Cardiac muscle cell (in vitro differentiated cells and primary cell): ENCODE measurements at regions not wholly inside any gene's neighbourhood (a gene's known extent, or its start where the extent isn't known, plus 50 kb on each side); places are given as distances from the start of the nearest gene placed in this dataset.

Experiments
- DNase-seq, 2 donors: peaks; one replicate each; pipeline versions ENCODE4 v3.0.0 to v3.0.0-alpha.2; 2010 to 2017; ENCODE audit warnings: low read depth in 1 of 2, low spot score in 1 of 2
- H3K27ac ChIP-seq: fragments of 200-600 bp; sonication (generic); 2 replicates; pipeline ENCODE4 v1.5.1; 2016
- H3K27me3 ChIP-seq: fragments of 200-600 bp; sonication (generic); 2 replicates; pipeline ENCODE4 v1.6.0; 2016; ENCODE audit warnings: control low read depth
- H3K36me3 ChIP-seq: fragments of 200-600 bp; sonication (generic); 2 replicates; pipeline ENCODE4 v1.5.1; 2016; ENCODE audit warnings: control low read depth
- H3K4me1 ChIP-seq: fragments of 200-600 bp; sonication (generic); 2 replicates; pipeline ENCODE4 v1.8.1; 2017; ENCODE audit warnings: low read depth, mild to moderate bottlenecking, mixed run types
- H3K4me3 ChIP-seq: fragments of 200-600 bp; sonication (generic); 2 replicates; pipeline ENCODE4 v1.5.1; 2016; ENCODE audit warnings: mild to moderate bottlenecking
- H3K9me3 ChIP-seq: fragments of 200-600 bp; sonication (generic); 2 replicates; pipeline ENCODE4 v1.5.1; 2017; ENCODE audit warnings: low read depth, mild to moderate bottlenecking, control low read depth
- TF ChIP-seq, protein P1 (sequence below): IDR thresholded peaks from 2 replicates; pipeline ENCODE4 v1.5.1; 2012; ENCODE audit warnings: low read depth, mild to moderate bottlenecking, low read length

DNA sequence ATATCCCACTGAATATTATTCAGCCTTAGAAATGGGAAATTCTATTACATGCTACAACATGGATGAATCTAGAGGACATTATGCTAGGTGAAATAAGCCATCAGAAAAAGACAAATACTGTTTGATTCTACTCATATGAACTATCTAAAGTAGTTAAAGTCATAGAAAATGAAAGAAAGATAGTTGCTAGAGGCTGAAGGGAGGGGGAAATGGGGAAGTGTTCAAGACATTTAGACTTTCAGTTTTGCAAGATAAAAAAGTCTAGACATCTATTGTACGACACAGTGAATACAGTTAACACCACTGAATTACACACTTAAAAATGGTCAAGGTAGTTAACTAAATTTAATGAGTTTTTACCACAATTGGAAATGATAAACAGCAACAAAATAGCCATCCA, 835.9 kb upstream of the CHAC2 start:
- Histone ChIP-seq H3K27me3 (no peaks in the 10 kb centered on the region), H3K4me3 (no peak overlapping the region), H3K36me3 (no peaks in the 10 kb centered on the region), H3K27ac (no peak overlapping the region), H3K9me3 (no peaks in the 10 kb centered on the region), H3K4me1 (no peaks in the 10 kb centered on the region)
- TF ChIP-seq, protein P1, sequence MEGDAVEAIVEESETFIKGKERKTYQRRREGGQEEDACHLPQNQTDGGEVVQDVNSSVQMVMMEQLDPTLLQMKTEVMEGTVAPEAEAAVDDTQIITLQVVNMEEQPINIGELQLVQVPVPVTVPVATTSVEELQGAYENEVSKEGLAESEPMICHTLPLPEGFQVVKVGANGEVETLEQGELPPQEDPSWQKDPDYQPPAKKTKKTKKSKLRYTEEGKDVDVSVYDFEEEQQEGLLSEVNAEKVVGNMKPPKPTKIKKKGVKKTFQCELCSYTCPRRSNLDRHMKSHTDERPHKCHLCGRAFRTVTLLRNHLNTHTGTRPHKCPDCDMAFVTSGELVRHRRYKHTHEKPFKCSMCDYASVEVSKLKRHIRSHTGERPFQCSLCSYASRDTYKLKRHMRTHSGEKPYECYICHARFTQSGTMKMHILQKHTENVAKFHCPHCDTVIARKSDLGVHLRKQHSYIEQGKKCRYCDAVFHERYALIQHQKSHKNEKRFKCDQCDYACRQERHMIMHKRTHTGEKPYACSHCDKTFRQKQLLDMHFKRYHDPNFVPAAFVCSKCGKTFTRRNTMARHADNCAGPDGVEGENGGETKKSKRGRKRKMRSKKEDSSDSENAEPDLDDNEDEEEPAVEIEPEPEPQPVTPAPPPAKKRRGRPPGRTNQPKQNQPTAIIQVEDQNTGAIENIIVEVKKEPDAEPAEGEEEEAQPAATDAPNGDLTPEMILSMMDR, result no peak
- no peak for DNase-seq

DNA sequence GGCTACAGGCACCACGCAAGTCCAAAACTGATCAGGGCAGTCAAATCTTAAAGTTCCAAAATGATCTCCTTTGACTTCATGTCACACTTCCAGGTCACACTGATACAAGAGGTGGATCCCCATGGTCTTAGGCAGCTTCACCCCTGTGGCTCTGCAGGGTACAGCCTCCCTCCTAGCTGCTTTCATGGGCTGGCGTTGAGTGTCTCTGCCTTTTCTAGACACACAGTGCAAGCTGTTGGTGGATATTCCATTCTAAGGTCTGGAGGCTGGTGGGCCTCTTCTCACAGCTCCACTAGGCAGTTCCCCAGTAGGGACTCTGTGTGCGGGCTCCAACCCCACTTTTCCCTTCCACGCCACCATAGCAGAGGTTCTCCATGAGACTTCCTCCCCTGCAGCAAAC, 838.2 kb upstream of the CHAC2 start:
- Histone ChIP-seq H3K4me3 (no peak overlapping the region), H3K4me1 (no peaks in the 10 kb centered on the region)
- DNase-seq, result no peak

DNA sequence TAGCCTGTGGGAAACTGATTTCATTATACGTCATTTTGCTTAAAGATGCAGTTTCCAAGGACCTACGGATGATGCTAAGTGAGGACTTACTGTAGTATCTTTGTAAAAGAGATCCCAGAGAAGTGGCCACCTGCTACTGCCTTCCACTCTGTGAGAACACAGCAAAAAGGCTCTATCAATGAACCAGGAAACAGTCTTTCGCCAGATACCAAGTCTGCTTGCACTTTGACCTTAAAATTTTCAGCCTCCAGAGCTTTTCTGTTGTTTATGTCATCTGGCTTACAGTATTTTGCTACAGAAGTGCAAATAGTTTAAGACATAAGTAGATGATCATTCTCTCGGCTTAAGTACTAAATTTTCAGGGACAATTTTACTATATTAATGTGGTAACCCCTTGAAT, 847.9 kb upstream of the CHAC2 start:
- peaks cover 2% of the 10 kb centered on the region for H3K9me3 ChIP-seq
- TF ChIP-seq, protein P1, result no peak
- H3K4me1 ChIP-seq, result no peaks in the 10 kb centered on the region
- no peak overlapping the region for H3K4me3 ChIP-seq
- DNase-seq, result no peak
- H3K27ac ChIP-seq, result no peak overlapping the region
- no peaks in the 10 kb centered on the region for H3K36me3 ChIP-seq
- H3K27me3 ChIP-seq, result no peaks in the 10 kb centered on the region

More for the DNA sequence above, 838.2 kb upstream of the CHAC2 start:
- no peaks in the 10 kb centered on the region for H3K27me3 ChIP-seq
- H3K36me3 ChIP-seq, result no peaks in the 10 kb centered on the region
- no peak overlapping the region for H3K27ac ChIP-seq
- no peaks in the 10 kb centered on the region for H3K9me3 ChIP-seq
- TF ChIP-seq, protein P1, result no peak

DNA sequence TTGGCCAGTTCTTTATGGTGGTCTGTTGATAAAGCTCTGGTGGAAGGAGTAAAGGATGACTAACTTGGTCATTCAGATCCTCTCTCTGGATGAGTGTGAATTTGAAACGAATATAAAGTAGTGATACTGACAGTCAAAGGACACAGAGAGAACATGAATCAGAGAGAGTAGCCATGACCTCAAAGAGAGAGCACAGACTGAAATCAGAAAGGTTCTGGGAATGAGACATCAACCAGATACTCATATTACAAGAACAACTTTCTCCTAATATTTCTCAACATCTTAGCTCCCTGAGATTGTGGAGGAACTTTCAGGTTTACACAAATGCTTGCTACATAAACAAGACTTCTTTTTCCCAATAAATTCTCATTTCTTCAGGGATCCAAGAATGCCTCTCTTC, 849.1 kb upstream of the CHAC2 start:
- Histone ChIP-seq H3K27me3 (no peaks in the 10 kb centered on the region), H3K4me3 (no peak overlapping the region), H3K27ac (no peak overlapping the region), H3K4me1 (no peaks in the 10 kb centered on the region), H3K36me3 (no peaks in the 10 kb centered on the region), H3K9me3 (peaks cover 2% of the 10 kb centered on the region)
- DNase-seq, result no peak
- TF ChIP-seq, protein P1, result no peak

DNA sequence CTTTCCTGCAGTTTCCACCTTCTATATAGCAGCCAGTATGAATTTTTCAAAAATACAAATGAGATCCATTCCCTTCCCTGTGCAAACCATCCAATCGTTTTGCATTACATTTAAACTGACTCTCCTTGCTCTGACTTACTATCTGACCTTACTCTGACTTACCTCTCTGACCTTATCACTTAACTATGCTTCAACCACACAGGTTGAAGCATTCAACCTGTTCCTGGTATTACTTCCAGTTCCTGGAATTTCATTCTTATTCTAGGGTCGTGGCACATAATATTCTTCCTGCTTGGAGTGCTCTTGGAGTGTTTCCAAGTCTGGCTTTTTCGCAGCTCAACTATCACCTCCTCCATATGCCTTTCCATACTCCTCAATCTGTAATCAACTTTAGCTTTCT, 850.6 kb upstream of the CHAC2 start:
- DNase-seq, result no peak
- Histone ChIP-seq H3K9me3 (peaks cover 2% of the 10 kb centered on the region), H3K36me3 (no peaks in the 10 kb centered on the region), H3K4me1 (no peaks in the 10 kb centered on the region), H3K4me3 (no peak overlapping the region), H3K27me3 (no peaks in the 10 kb centered on the region), H3K27ac (no peak overlapping the region)
- TF ChIP-seq, protein P1, result no peak

DNA sequence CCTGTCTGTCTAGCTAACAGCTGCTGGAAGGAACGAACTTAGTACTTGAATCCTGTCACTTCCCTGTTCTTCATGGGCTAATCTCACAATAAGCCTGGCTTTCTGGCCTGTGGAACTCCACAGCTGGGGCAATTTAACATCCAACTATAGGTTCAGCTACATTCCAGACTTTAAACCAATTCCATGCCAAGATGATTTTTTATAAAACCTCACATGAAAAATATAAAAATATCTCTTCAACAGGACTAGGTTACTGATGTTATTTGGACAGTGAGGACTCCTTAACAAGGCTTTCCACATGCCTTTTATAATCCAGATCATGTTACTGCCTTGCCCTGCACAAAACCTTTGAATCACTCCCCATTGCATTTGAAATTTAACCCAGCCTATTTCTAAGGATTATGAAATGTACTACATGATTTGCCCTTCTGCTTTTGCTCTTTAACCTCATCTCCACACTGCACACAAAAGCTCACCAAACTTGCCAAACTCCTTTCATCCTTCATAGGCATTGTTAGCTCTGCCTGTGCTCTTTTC, 863.2 kb upstream of the CHAC2 start:
- Histone ChIP-seq H3K27me3 (no peaks in the 10 kb centered on the region), H3K27ac (no peak overlapping the region), H3K36me3 (no peaks in the 10 kb centered on the region), H3K9me3 (no peaks in the 10 kb centered on the region), H3K4me1 (no peaks in the 10 kb centered on the region), H3K4me3 (no peak overlapping the region)
- DNase-seq, result peak in 1 of 2 donors; percentile 18
- TF ChIP-seq, protein P1, result no peak
